Prostate gland (tissue), 2 donors: ENCODE measurements at regions not wholly inside any gene's neighbourhood (a gene's known extent, or its start where the extent isn't known, plus 50 kb on each side); places are given as distances from the start of the nearest gene placed in this dataset.

Source experiments
- DNase-seq: peaks from one replicate; pipeline ENCODE4 v3.0.0-alpha.2; 2019; ENCODE audit warnings: low spot score
- H3K27ac ChIP-seq, 2 donors: fragments of 200-600 bp; sonication (generic); 2 replicates each; pipeline ENCODE4 v1.5.1; 2017 to 2019
- H3K27me3 ChIP-seq: fragments of 200-600 bp; sonication (generic); replicated peaks from 2 replicates; pipeline ENCODE4 v1.5.1; 2019; ENCODE audit not compliant: insufficient read depth
- H3K36me3 ChIP-seq, 2 donors: fragments of 200-600 bp; sonication (generic); 1 replicate in 1 of 2; 2 replicates in 1 of 2; pipeline versions ENCODE4 v1.5.1 to v1.8.1; 2017 to 2019
- H3K4me1 ChIP-seq: fragments of 200-600 bp; sonication (generic); replicated peaks from 2 replicates; pipeline ENCODE4 v1.5.1; 2019
- H3K4me3 ChIP-seq, 2 donors: fragments of 200-600 bp; sonication (generic); 2 replicates each; pipeline ENCODE4 v1.5.1; 2017 to 2019
- H3K9me3 ChIP-seq: fragments of 200-600 bp; sonication (generic); 2 replicates; pipeline ENCODE4 v1.5.1; 2017
- CTCF ChIP-seq, 4 experiments: fragments of 200-600 bp in 2 of 4; fragments of 450-650 bp in 2 of 4; sonication (generic) in 2 of 4; IDR thresholded peaks; 1 replicate in 3 of 4; 2 replicates in 1 of 4; pipeline ENCODE4 v1.5.1; 2016 to 2019; ENCODE audit warnings: antibody characterized with exemption in 4 of 4, mild to moderate bottlenecking in 2 of 4, moderate library complexity in 2 of 4
- POLR2A ChIP-seq: fragments of 450-650 bp; IDR thresholded peaks from one replicate; pipeline ENCODE4 v1.6.1; 2016; ENCODE audit warnings: antibody characterized with exemption, mild to moderate bottlenecking
- POLR2AphosphoS5 ChIP-seq: sonication (generic); formaldehyde crosslinking; IDR thresholded peaks from one replicate; pipeline ENCODE4 v1.6.1; 2017; ENCODE audit warnings: antibody characterized with exemption
- WGBS: methylation state at CpG from one replicate; pipeline ENCODE4 v1.1.5; 2018; 5-methylcytosine and 5-hydroxymethylcytosine counted together
- intact Hi-C: fragments of 100-400 bp; cut with DNase I; formaldehyde crosslinking; loops from one replicate; pipeline ENCODE4 v1.14.2; 2022

GRCh38 chr2:82128051-82128450, 1823.5 kb upstream of the LRRTM1 start:
- H3K4me3 ChIP-seq = no peak overlapping the region
- 81% methylated on average over 3 of the region's 3 CpGs for WGBS
- H3K4me1 ChIP-seq = no peaks in the 10 kb centered on the region
- intact Hi-C loops = no loop called here
- DNase-seq = no peak
- no peaks in the 10 kb centered on the region for H3K9me3 ChIP-seq
- H3K27me3 ChIP-seq = no peaks in the 10 kb centered on the region
- no peak overlapping the region for H3K27ac ChIP-seq
- no peaks in the 10 kb centered on the region for H3K36me3 ChIP-seq
- TF ChIP-seq CTCF (IDR thresholded peaks at IDR 0.05) (no peak), POLR2A (no peak), POLR2AphosphoS5 (no peak)

- no peak overlapping the region for H3K4me3 ChIP-seq
- DNase-seq = no peak
- TF ChIP-seq POLR2A (no peak), CTCF (IDR thresholded peaks at IDR 0.05) (no peak), POLR2AphosphoS5 (no peak)
- H3K4me1 ChIP-seq = no peaks in the 10 kb centered on the region
- no peaks in the 10 kb centered on the region for H3K36me3 ChIP-seq
- WGBS = 61% methylated on average over 3 of the region's 3 CpGs
- intact Hi-C loops = no loop called here
- no peaks in the 10 kb centered on the region for H3K27me3 ChIP-seq
- no peak overlapping the region for H3K27ac ChIP-seq
- no peaks in the 10 kb centered on the region for H3K9me3 ChIP-seq
These were observed 1820.1 kb upstream of the LRRTM1 start for GRCh38 chr2:82124629-82125028.

GRCh38 chr2:82120654-82121053, 1816.1 kb upstream of the LRRTM1 start:
- H3K4me1 ChIP-seq = no peaks in the 10 kb centered on the region
- intact Hi-C loops = no loop called here
- WGBS = 66% methylated on average over 5 of the region's 5 CpGs

GRCh38 chr2:82120115-82120514, 1815.6 kb upstream of the LRRTM1 start:
- no peak for DNase-seq
- Histone ChIP-seq H3K27ac (no peak overlapping the region), H3K36me3 (no peaks in the 10 kb centered on the region), H3K27me3 (no peaks in the 10 kb centered on the region), H3K4me1 (no peaks in the 10 kb centered on the region), H3K9me3 (no peaks in the 10 kb centered on the region), H3K4me3 (no peak overlapping the region)
- TF ChIP-seq POLR2AphosphoS5 = no peak
- no peak for TF ChIP-seq POLR2A
- no peak for TF ChIP-seq CTCF (IDR thresholded peaks at IDR 0.05)
- intact Hi-C loops = no loop called here
- 52% methylated on average over 2 of the region's 2 CpGs for WGBS

More at GRCh38 chr2:82120654-82121053, 1816.1 kb upstream of the LRRTM1 start:
- H3K27me3 ChIP-seq = no peaks in the 10 kb centered on the region
- no peak overlapping the region for H3K4me3 ChIP-seq
- no peak overlapping the region for H3K27ac ChIP-seq
- no peak for DNase-seq
- H3K9me3 ChIP-seq = no peaks in the 10 kb centered on the region
- no peaks in the 10 kb centered on the region for H3K36me3 ChIP-seq
- TF ChIP-seq POLR2AphosphoS5 (no peak), CTCF (IDR thresholded peaks at IDR 0.05) (no peak), POLR2A (no peak)

GRCh38 chr2:82109418-82109817, 1804.9 kb upstream of the LRRTM1 start:
- no peaks in the 10 kb centered on the region for H3K4me1 ChIP-seq
- TF ChIP-seq POLR2A = no peak
- TF ChIP-seq CTCF (IDR thresholded peaks at IDR 0.05) = no peak
- TF ChIP-seq POLR2AphosphoS5 = no peak
- no peak for DNase-seq
- WGBS = 89% methylated on average over 3 of the region's 3 CpGs
- H3K4me3 ChIP-seq = no peak overlapping the region
- H3K9me3 ChIP-seq = no peaks in the 10 kb centered on the region
- no peaks in the 10 kb centered on the region for H3K27me3 ChIP-seq
- no peak overlapping the region for H3K27ac ChIP-seq
- H3K36me3 ChIP-seq = no peaks in the 10 kb centered on the region
- intact Hi-C loops = no loop called here
